HG02763 (cell line): ENCODE measurements at regions not wholly inside any gene's neighbourhood (a gene's known extent, or its start where the extent isn't known, plus 50 kb on each side); places are given as distances from the start of the nearest gene placed in this dataset.
A peak's percentile ranks its signal among the peaks of the same experiment; 100 is the strongest.
"Not testable (repeated sequence)": the region's sequence is repeated elsewhere in the genome, so short reads cannot be mapped to it uniquely, and the experiment has no call there.

Source experiments
- ATAC-seq: cut with Tn5 transposase; IDR thresholded peaks from one replicate; pipeline ENCODE4 v1.9.1; 2021; ENCODE audit warnings: mild to moderate bottlenecking, moderate library complexity; ENCODE audit not compliant: unreplicated experiment

GRCh38 chr5:110869927-110870326 is 131.1 kb downstream of the SLC25A46 start:
- no peak for ATAC-seq

GRCh38 chr5:110872200-110872599 is 133.4 kb downstream of the SLC25A46 start:
- ATAC-seq = no peak

- no peak for ATAC-seq
Measured at GRCh38 chr5:110872963-110873362, 134.2 kb downstream of the SLC25A46 start.

DNA sequence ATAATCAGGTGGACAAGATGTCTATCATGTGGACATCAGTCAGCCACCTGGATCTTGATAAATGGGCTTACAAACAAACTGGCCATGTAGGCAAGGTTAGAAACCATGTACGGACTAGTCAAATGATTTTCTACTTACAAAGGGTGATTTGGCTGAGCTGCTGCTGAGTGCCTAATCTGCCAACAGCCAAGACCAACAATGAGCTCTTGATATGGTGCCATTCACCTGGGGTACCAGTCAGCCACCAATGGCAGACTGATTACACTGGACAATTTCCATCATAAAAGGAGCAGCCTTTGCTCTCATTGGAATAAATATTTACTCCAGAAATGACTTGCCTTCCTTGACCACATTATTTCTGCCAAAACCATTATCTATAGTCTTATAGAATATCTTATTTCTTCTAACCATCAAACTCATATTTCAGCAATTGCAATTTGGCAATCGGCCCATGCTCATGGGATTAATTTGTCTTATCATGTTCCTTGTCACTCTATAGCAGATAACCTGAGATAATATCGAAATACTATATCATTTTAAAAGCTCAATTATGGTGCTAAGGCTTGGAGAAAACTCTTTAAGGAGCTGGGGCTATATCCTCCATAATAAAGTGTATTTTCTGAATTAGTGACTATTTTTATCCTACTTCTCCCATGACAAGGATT is 135.1 kb downstream of the SLC25A46 start:
- ATAC-seq = no peak

- ATAC-seq = not testable (repeated sequence)
Measured at GRCh38 chr5:110875115-110875514, 136.3 kb downstream of the SLC25A46 start.

DNA sequence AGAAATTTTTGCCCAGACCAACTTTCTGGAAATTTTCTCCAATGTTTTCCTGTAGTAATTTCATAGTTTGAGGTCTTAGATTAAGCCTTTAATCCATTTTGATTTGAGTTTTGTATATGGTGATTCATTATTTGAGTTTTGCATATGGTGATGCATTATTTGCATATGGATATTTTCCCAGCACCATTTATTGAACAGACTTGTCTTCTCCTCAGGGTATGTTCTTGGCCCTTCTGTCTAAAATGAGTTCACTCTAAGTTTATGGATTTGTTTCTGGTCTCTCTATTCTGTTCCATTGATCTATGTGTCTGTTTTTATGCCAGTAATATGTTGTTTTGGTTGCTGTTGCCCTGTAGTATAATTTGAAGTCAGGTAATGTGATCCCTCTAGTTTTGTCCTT is 139.3 kb downstream of the SLC25A46 start:
- no peak for ATAC-seq

GRCh38 chr5:110879675-110880074 is 140.9 kb downstream of the SLC25A46 start:
- ATAC-seq = no peak

DNA sequence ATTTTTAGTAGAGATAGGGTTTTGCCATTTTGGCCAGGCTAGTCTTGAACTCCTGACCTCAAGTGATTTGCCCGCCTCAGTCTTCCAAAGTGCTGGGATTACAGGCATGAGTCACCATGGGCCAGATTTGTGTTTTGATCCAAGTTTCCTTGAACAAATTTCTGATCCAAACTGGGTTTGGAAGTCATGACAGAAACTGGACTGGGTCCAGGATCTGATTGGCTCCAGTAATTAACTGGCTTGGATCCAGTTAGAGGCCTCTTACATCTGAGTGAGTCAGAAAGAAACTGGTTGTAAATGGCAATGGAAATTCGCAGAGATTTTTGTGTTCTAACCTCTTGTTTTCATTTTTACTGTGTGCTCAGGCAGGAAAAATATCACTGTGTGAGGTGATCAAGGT is 141.6 kb downstream of the SLC25A46 start:
- ATAC-seq = no peak

DNA sequence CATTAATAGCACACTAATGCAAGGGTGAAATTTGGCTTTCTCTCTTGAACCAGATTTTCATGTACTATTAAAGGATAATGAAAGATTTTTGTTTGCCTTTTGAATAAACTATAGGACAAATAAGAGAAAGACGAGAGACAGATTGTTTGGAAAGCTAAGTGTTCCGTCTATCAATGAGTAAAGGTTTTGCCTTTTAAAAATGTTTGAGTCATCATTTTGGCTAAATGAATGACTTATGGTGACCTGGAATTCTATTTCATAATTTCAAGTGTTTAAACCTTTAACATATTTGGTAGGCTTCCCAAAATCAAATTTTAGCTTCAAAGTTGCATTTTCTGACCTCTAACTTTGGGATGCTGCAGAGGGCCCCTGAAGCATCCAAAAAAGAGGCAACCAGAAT is 145.2 kb downstream of the SLC25A46 start:
- no peak for ATAC-seq

DNA sequence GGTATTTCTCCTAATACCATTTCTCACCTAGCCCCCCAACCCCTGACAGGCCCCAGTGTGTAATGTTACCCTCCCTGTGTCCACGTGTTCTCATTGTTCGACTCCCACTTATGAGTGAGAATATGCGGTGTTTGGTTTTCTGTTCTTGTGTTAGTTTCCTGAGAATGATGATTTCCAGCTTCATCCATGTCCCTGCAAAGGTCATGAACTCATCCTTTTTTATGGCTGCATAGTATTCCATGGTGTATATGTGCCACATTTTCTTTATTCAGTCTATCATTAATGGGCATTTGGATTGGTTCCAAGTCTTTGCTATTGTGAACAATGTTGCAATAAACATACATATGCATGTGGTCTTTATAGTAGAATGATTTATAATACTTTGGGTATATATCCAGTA is 148.4 kb downstream of the SLC25A46 start:
- ATAC-seq = not testable (repeated sequence)

- not testable (repeated sequence) for ATAC-seq
Measured at GRCh38 chr5:110893854-110894483, 155.2 kb downstream of the SLC25A46 start.

DNA sequence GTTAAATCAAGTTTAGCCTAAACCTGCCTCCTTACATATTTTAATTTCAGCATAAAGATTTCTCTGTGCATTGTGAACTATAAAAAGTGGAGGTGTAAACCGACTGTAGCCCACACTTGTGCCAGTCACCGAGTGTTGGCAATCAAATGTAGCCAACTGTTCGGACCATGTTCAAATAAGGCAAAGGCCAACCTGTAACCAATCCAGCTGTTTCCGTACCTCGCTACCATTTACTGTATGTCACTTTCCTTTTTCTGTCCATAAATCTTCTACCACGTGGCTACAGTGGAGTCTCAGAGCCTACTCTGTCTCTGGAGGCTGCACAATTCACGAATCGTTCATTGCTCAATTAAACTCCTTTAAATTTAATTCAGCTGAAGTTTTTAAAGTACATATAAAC is 156.0 kb downstream of the SLC25A46 start:
- no peak for ATAC-seq

DNA sequence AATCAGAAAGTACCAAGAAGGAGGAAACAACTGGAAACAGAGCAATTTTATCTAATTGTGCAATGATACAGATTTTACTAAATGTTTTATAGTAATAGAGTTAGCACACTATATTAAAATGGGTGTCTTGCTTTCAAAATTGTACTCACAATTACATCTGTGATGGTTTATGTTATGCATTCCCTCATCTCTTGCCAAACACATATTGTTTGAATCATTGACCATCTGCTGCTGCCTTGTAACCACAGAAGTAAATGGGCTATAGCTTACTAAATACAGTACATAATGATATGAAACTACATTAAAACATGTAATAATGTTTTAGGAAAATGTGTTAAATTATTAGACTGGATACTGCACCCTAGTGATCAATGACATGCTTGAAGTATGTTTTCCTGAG is 158.1 kb downstream of the SLC25A46 start:
- no peak for ATAC-seq

DNA sequence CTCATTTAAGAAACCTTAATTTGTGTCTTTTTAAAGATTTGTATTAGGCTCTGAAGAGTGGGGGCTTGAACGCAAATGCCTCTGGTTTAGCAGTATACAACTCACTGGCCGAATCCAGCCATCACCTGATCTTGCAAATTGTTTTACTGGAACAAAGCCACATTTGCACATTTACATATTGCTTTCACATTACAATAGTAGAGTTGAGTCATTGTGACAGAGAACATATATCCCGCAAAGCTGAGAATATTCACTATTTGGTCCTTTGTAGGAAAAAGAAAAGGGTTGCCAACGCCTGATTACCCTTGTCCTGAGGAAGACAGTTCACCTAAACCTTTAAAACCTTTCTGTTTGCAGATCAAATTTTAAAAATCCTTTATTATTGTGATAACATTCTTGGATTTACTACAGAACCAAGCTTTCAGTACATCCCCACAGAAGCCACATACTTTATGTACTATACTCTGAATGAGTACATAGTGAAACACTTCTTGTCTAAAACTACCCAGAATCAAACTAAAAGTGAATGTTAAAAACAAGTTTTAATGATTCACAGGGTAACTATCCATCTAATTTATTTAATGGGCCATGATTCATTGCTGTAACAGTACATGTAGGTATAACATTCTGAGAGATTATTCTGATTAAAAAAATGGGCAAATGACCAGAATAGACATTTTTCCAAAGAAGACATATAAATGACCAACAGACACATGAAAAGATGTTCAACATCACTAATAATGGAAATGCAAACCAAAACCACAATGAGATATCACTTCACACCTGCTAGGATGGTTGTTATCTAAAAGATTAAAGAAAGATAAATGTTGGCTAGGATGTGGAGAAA is 161.0 kb downstream of the SLC25A46 start:
- ATAC-seq = peak; percentile 81

DNA sequence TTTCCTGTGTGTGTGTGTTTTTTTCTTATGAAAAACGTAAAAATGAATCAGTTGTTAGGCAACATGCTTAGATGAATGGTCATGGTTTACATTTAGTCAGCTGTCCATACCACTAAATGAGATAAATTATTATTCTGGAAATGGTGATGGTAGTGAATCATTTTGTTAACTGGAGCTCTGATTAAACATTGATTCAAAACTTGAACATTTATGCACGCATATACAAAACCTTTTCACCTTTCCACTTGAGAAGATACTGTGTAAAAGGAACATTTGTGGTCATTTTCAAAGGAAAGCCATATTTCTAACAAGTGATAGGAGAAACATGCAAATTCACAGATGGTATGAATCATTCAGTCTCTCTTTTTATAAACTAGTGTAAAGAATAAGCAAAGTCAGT is 162.0 kb downstream of the SLC25A46 start:
- peak; percentile 30 for ATAC-seq

DNA sequence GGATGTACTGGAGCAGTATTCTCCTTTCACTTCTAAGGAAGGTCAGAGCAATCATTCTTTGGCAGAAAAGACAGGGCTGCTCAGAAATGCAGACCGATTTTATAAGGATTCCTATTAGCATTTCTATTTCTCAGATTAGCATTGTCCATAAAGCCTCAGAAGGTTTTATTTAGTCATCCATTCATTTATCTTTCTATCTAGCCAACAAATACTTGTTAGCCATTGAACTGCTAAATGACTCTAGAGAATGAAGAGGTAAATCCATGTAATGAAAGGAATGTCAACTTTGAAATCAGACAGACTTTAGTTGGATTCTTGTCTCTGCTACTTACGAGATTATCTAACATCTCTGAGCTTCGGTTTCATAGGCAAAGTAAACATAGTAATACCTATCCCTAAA is 165.2 kb downstream of the SLC25A46 start:
- no peak for ATAC-seq

DNA sequence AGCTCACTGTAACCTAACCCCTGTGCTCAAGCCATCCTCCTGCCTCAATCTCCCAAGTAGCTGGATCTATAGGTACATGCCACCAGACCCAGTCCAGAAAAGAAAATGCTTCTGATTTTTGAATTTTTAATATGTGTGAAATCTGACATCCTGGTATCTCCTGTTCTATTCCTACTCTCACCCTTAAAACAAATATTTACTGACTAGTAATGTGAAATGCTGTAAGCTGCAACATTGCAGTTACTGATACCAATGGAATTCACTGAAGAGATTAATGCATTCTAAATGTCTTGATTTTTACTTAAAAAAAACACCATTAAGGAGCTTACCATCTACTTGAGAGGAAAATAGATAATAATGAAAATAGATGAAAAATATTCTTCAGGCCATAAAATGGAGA is 162.7 kb upstream of the TSLP start:
- ATAC-seq = no peak

DNA sequence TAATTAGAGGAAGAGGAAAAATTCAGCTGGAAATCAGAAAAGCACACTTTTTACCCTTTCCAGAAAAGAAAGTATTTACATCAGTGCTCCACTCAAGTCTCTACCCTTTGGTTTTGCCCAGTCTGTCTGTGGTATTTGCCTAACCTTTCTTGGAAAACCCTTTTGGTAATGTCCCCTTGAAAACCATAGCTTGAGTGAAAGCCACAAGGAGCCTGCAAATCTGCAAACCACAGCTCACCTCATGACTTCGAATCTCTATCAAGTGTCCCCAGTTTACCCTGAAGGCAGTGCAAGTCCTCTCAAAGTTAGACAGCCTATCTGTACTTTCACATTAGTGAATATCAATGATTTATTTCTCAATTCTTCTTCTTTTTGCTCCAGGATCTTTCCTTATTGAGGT is 162.1 kb upstream of the TSLP start:
- peak; percentile 42 for ATAC-seq

DNA sequence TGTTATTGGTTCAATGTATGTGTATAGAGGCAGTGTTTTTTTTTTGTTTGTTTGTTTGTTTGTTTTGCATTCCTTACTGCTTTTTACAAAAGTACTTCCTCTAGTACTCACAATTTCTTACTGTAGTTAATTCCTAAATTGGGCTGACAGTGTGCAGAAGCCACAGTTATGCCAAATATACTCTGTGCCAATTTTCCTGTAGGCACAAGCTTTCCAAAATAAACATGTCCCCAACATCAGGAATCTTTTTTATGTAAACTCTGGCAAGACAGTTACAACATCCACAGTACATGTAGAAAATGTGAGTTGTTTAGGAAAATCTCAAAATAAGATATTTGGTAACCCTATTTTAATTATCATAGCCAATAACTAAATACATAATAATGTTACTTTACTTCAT is 161.6 kb upstream of the TSLP start:
- no peak for ATAC-seq

GRCh38 chr5:110913221-110913620 is 158.3 kb upstream of the TSLP start:
- no peak for ATAC-seq

GRCh38 chr5:110916381-110917049 is 155.0 kb upstream of the TSLP start:
- no peak for ATAC-seq
